DMS53 treated with DMSO at 0.1 percent for 48 hours (cell line): ENCODE measurements at regions not wholly inside any gene's neighbourhood (a gene's known extent, or its start where the extent isn't known, plus 50 kb on each side); places are given as distances from the start of the nearest gene placed in this dataset.
"Not testable (repeated sequence)": the region's sequence is repeated elsewhere in the genome, so short reads cannot be mapped to it uniquely, and the experiment has no call there.

ENCODE experiments used
- DNase-seq: peaks from one replicate; lab custom pipeline; 2025; ENCODE audit not compliant: unreplicated experiment; lab: John Stamatoyannopoulos, UW

- DNase-seq = no peak
These were observed 608.6 kb upstream of the NR3C2 start for GRCh38 chr4:149050840-149051239.

- no peak for DNase-seq
These were observed 606.4 kb upstream of the NR3C2 start for GRCh38 chr4:149048451-149049143.

GRCh38 chr4:149047368-149047767, 605.2 kb upstream of the NR3C2 start:
- DNase-seq = no peak

GRCh38 chr4:149045731-149046130, 603.5 kb upstream of the NR3C2 start:
- DNase-seq = no peak

- not testable (repeated sequence) for DNase-seq
These were observed 597.6 kb upstream of the NR3C2 start for GRCh38 chr4:149039786-149040185.

GRCh38 chr4:149031399-149031798, 589.2 kb upstream of the NR3C2 start:
- peak; percentile 20 for DNase-seq

- peak; percentile 57 for DNase-seq
These were observed 586.9 kb upstream of the NR3C2 start for GRCh38 chr4:149029056-149029651.

GRCh38 chr4:149026696-149027095, 584.5 kb upstream of the NR3C2 start:
- no peak for DNase-seq

- DNase-seq = no peak
These were observed 575.0 kb upstream of the NR3C2 start for GRCh38 chr4:149017002-149017734.

GRCh38 chr4:149009223-149009622, 567.0 kb upstream of the NR3C2 start:
- no peak for DNase-seq

GRCh38 chr4:149008415-149009025, 566.3 kb upstream of the NR3C2 start:
- DNase-seq = no peak

- no peak for DNase-seq
These were observed 563.0 kb upstream of the NR3C2 start for GRCh38 chr4:149005191-149005590.

- no peak for DNase-seq
These were observed 557.7 kb upstream of the NR3C2 start for GRCh38 chr4:148999924-149000323.

- peak; percentile 1 for DNase-seq
These were observed 556.5 kb upstream of the NR3C2 start for GRCh38 chr4:148998719-148999118.

GRCh38 chr4:148986951-148987350, 544.7 kb upstream of the NR3C2 start:
- DNase-seq = no peak

- no peak for DNase-seq
These were observed 542.7 kb upstream of the NR3C2 start for GRCh38 chr4:148984951-148985350.

GRCh38 chr4:148982200-148982599, 540.0 kb upstream of the NR3C2 start:
- DNase-seq = no peak

- no peak for DNase-seq
These were observed 538.7 kb upstream of the NR3C2 start for GRCh38 chr4:148980782-148981480.

- DNase-seq = peak; percentile 21
These were observed 536.1 kb upstream of the NR3C2 start for GRCh38 chr4:148978301-148978700.

GRCh38 chr4:148975464-148975863, 533.2 kb upstream of the NR3C2 start:
- no peak for DNase-seq

GRCh38 chr4:148965080-148965479, 522.9 kb upstream of the NR3C2 start:
- DNase-seq = no peak
